BLaER1 treated with 17β-estradiol and CSF1 and Interleukin-3, amounts not matched to agents 10 nM and 100 nM (cell line): ENCODE measurements at regions not wholly inside any gene's neighbourhood (a gene's known extent, or its start where the extent isn't known, plus 50 kb on each side); places are given as distances from the start of the nearest gene placed in this dataset.

ENCODE experiments used
- H3K27ac ChIP-seq, 11 experiments: shearing (Covaris generic); formaldehyde crosslinking; 2 replicates each; pipeline ENCODE4 v1.8.1; 2022
- H3K27me3 ChIP-seq, 11 experiments: shearing (Covaris generic); formaldehyde crosslinking; 2 replicates each; pipeline ENCODE4 v1.8.1; 2022
- H3K36me3 ChIP-seq, 11 experiments: shearing (Covaris generic); formaldehyde crosslinking; 2 replicates each; pipeline ENCODE4 v1.8.1; 2022
- H3K4me1 ChIP-seq, 10 experiments: shearing (Covaris generic); formaldehyde crosslinking; 2 replicates each; pipeline ENCODE4 v1.8.1; 2022
- H3K4me2 ChIP-seq, 11 experiments: shearing (Covaris generic); formaldehyde crosslinking; 2 replicates each; pipeline ENCODE4 v1.8.1; 2022
- H3K4me3 ChIP-seq, 10 experiments: shearing (Covaris generic); formaldehyde crosslinking; 2 replicates each; pipeline ENCODE4 v1.8.1; 2022
- H3K9ac ChIP-seq, 11 experiments: shearing (Covaris generic); formaldehyde crosslinking; 2 replicates each; pipeline ENCODE4 v1.8.1; 2022
- H3K9me3 ChIP-seq, 11 experiments: shearing (Covaris generic); formaldehyde crosslinking; replicated peaks in 1 of 11; 2 replicates each; pipeline ENCODE4 v1.8.1; 2022
- H4K20me1 ChIP-seq, 11 experiments: shearing (Covaris generic); formaldehyde crosslinking; 2 replicates each; pipeline ENCODE4 v1.8.1; 2022
- Cebpa-rat ChIP-seq, 11 experiments: shearing (Covaris generic); IDR thresholded peaks; 2 replicates each; pipeline ENCODE4 v1.8.1; 2022

DNA sequence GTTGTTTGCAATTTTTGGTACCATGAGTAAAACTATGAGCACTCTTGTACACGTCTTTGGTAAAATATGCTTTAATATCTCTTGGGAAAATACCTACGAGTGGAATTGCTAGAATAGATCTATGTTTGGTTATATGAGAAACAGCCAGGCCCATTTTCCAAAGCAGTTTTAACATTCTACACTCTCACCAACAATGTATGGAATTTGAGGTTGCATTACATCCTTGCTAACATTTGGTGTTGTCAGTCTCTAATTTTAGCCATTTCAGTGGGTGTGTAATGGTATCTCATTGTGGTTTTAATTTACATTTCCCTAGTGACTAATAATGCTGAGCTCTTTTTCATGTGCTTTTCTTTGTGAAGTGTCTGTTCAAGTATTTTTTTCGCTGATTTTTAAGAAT lies 118.9 kb upstream of the TCF4 start:
- no peaks in the 10 kb centered on the region for H4K20me1 ChIP-seq
- H3K4me3 ChIP-seq: no peak overlapping the region
- H3K9me3 ChIP-seq: peaks cover 12 to 44% (median 24%) of the 10 kb centered on the region in 11 experiments
- 0 out of 20 replicates have a peak, but pooled peaks cover 0 to 4% (median 0%) of the 10 kb centered on the region in 10 experiments for H3K4me1 ChIP-seq
- no peak for TF ChIP-seq Cebpa-rat (IDR thresholded peaks at IDR 0.05)
- H3K27me3 ChIP-seq: no peaks in the 10 kb centered on the region
- H3K4me2 ChIP-seq: no peak overlapping the region
- H3K9ac ChIP-seq: no peak overlapping the region
- no peaks in the 10 kb centered on the region for H3K36me3 ChIP-seq
- no peak overlapping the region for H3K27ac ChIP-seq

DNA sequence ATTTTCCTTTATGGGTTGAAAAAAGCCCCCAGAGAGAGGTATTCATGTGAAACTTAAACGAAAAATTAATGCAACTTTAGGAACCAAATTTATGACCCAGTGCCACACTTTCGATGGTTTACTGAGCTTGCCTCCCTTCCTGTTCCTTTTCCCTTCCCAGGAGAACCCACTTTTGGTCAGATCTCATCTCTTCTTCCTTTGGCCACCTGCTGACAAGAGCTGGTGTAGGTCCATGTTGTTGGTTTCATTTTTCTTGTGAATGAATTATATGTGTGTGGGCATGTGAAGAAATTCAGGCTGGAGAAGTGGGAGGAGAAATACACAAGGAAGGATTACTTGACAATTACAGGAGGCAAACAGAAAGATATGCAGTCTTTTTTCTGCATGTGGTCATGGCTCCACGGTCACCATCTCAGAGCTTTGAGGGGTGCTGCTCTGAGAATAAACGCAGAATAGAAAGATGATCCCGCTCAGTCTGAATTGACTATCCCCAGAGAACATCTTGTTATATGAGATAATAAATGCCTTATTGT lies 111.3 kb upstream of the TCF4 start:
- Histone ChIP-seq H3K4me1 (peaks cover 5 to 31% (median 21%) of the 10 kb centered on the region in 10 experiments; a peak in 19 of 20 replicates), H4K20me1 (no peaks in the 10 kb centered on the region), H3K4me2 (peak overlapping the region; percentile 6 to 79 (median 62); a peak in 21 of 22 replicates), H3K9me3 (peaks cover 10 to 37% (median 21%) of the 10 kb centered on the region in 11 experiments; a peak in 19 of 22 replicates), H3K27me3 (no peaks in the 10 kb centered on the region), H3K36me3 (no peaks in the 10 kb centered on the region), H3K9ac (no peak overlapping the region), H3K27ac (peak overlapping the region in 1 of 11 experiments; percentile 7; a peak in 1 of 22 replicates), H3K4me3 (peak overlapping the region in 2 of 10 experiments; percentile 23 to 31; a peak in 2 of 20 replicates)
- TF ChIP-seq Cebpa-rat (IDR thresholded peaks at IDR 0.05): no peak

DNA sequence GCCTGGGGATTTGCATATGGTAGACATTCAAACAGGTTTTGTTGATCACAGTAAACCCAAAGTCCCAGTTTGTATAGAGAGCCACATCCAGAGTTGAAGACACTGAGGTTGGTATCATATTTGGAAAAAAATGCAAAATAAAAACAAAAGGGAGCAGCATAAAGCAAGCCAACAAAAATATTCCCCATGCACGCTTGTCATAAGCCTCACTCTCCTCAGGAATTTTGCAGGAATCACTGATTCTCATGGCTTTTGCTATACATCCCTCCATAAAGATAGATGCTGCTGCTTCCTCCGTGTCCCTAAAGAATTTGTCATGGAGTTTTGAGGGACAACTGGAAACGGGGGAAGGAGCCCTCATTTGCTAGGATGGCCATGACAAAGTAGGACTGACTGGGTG lies 108.8 kb upstream of the TCF4 start:
- Histone ChIP-seq H3K9me3 (peaks cover 4 to 38% (median 20%) of the 10 kb centered on the region in 11 experiments; a peak in 19 of 22 replicates), H3K27ac (no peak overlapping the region), H3K4me3 (no peak overlapping the region), H4K20me1 (no peaks in the 10 kb centered on the region), H3K36me3 (no peaks in the 10 kb centered on the region), H3K27me3 (no peaks in the 10 kb centered on the region), H3K4me1 (peaks cover 5 to 39% (median 24%) of the 10 kb centered on the region in 10 experiments; a peak in 19 of 20 replicates), H3K9ac (no peak overlapping the region), H3K4me2 (no peak overlapping the region)
- TF ChIP-seq Cebpa-rat (IDR thresholded peaks at IDR 0.05): no peak

DNA sequence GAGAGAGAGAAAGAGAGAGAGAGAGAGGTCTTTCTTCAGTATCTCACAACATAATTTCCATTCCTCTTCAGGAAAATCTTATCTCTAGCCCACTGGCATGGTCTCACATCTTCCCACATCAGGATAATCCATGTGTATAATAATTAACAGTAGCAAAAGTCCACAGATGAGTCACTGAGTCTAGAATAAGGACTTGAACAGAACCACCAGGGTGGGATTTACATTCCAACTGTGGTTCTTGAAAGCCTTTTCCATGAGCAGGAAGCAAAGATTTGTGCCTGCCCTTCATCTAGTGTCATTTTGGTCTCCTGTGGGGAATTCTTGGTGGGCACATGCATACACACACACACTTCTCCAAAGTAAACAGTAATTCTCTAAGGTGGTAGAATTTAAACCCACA lies 107.1 kb upstream of the TCF4 start:
- no peak overlapping the region for H3K4me3 ChIP-seq
- no peaks in the 10 kb centered on the region for H4K20me1 ChIP-seq
- peaks cover 5 to 45% (median 23%) of the 10 kb centered on the region in 10 experiments; a peak in 19 of 20 replicates for H3K4me1 ChIP-seq
- H3K36me3 ChIP-seq: no peaks in the 10 kb centered on the region
- TF ChIP-seq Cebpa-rat (IDR thresholded peaks at IDR 0.05): no peak
- no peak overlapping the region for H3K4me2 ChIP-seq
- H3K27ac ChIP-seq: no peak overlapping the region
- no peak overlapping the region for H3K9ac ChIP-seq
- no peaks in the 10 kb centered on the region for H3K27me3 ChIP-seq
- H3K9me3 ChIP-seq: peaks cover 0 to 34% (median 16%) of the 10 kb centered on the region in 11 experiments; a peak in 18 of 22 replicates

DNA sequence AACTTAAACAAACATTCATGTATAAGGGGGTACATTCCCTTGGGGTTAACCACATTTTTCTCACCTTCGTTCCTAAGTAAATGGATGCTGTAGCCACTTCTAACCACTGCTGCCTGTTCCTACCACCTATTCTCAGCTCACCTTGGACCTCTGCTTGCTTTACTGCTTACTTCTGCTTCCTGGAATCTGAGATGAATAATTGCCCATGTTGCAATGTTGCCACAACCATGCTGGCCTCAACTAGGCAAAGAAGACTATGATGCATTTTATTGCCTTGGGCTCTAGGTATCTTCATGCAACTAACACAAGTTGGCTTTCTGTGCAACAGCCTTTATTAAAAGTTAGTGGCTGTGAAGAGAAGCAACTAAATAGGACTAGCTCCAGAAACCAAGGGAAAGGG lies 106.3 kb upstream of the TCF4 start:
- Histone ChIP-seq H3K9me3 (peaks cover 0 to 42% (median 22%) of the 10 kb centered on the region in 11 experiments; a peak in 18 of 22 replicates), H4K20me1 (no peaks in the 10 kb centered on the region), H3K4me1 (peaks cover 5 to 37% (median 17%) of the 10 kb centered on the region in 10 experiments; a peak in 19 of 20 replicates), H3K4me2 (no peak overlapping the region), H3K27me3 (no peaks in the 10 kb centered on the region), H3K36me3 (no peaks in the 10 kb centered on the region), H3K4me3 (no peak overlapping the region), H3K9ac (no peak overlapping the region), H3K27ac (no peak overlapping the region)
- no peak for TF ChIP-seq Cebpa-rat (IDR thresholded peaks at IDR 0.05)

DNA sequence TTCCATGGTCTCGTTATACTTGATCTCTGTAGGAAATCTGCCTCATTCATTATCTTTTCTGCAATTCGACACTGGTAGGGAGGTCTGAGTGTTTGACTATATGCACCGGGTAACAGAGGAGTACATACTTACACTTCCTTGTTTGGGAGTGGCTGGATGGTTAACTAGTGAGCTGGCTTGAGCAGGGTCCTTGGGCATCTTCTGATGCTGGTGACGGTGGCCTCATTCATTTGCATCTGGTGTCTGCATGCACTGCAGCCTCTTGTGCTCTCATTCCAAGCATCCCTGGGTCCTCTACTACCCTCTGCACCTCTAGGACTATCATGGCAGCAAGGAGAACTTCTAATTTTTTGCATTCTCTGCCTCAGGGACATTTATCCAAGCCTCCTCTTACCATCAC lies 100.0 kb upstream of the TCF4 start:
- H3K36me3 ChIP-seq: no peaks in the 10 kb centered on the region; a peak in 1 of 22 replicates
- no peaks in the 10 kb centered on the region for H4K20me1 ChIP-seq
- H3K4me3 ChIP-seq: no peak overlapping the region
- H3K27me3 ChIP-seq: no peaks in the 10 kb centered on the region
- H3K9me3 ChIP-seq: peaks cover 0 to 51% (median 25%) of the 10 kb centered on the region in 11 experiments; a peak in 17 of 22 replicates
- H3K9ac ChIP-seq: no peak overlapping the region
- H3K4me2 ChIP-seq: peak overlapping the region in 5 of 11 experiments; percentile 43 to 69 (median 61); a peak in 8 of 22 replicates
- peaks cover 0 to 61% (median 26%) of the 10 kb centered on the region in 10 experiments; a peak in 13 of 20 replicates for H3K4me1 ChIP-seq
- H3K27ac ChIP-seq: no peak overlapping the region
- TF ChIP-seq Cebpa-rat (IDR thresholded peaks at IDR 0.05): no peak

DNA sequence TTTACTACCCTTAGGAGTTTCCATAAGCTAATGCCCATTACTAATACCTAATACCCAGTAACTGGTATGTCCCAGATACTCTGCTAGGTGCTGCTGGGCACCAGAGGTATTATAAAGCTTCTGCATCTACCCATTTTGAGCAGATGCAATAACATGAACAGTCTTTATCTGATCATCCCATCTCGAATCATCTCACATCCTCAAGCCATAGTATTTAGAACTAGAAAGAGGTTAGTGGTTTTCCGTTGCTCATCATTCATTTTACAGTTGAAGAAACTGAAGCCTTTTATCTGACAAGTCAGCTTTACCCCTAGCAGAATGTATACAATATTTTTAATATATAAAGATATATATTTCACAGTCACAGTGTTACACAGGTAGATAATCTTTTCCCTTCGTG lies 99.1 kb upstream of the TCF4 start:
- peaks cover 0 to 55% (median 24%) of the 10 kb centered on the region in 10 experiments; a peak in 13 of 20 replicates for H3K4me1 ChIP-seq
- peaks cover 0 to 47% (median 23%) of the 10 kb centered on the region in 11 experiments; a peak in 16 of 22 replicates for H3K9me3 ChIP-seq
- H3K36me3 ChIP-seq: no peaks in the 10 kb centered on the region; a peak in 1 of 22 replicates
- no peak overlapping the region for H3K9ac ChIP-seq
- peak overlapping the region in 8 of 11 experiments; percentile 8 to 69 (median 50); a peak in 13 of 22 replicates for H3K4me2 ChIP-seq
- no peaks in the 10 kb centered on the region for H3K27me3 ChIP-seq
- no peak overlapping the region for H3K4me3 ChIP-seq
- no peak overlapping the region for H3K27ac ChIP-seq
- H4K20me1 ChIP-seq: no peaks in the 10 kb centered on the region
- no peak for TF ChIP-seq Cebpa-rat (IDR thresholded peaks at IDR 0.05)

DNA sequence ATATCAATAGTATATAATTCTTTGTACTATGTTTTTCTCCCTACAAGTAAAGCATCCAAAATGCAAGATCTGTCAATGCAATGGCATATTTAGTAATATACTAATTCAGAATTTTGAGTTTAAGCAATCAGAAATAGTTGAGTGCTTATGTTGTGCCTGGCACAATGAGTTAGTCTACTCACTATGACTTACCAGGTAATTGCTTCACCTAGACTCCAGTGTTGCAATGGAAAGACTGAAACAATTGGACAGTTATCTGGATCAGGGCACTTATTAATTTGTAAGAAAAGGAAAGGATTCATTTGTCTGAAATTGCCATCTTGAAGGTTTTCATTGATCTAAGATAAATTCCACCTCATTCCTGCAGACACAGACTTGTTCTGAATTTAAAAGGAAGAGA lies 97.6 kb upstream of the TCF4 start:
- Histone ChIP-seq H3K9me3 (peaks cover 0 to 39% (median 18%) of the 10 kb centered on the region in 11 experiments; a peak in 16 of 22 replicates), H3K4me3 (no peak overlapping the region), H3K27me3 (no peaks in the 10 kb centered on the region), H3K4me2 (0 out of 22 replicates have a peak overlapping the region, but pooled peaks of 1 of the 11 experiments have one; percentile 69), H3K36me3 (no peaks in the 10 kb centered on the region; a peak in 1 of 22 replicates), H3K27ac (no peak overlapping the region), H3K4me1 (peaks cover 0 to 44% (median 22%) of the 10 kb centered on the region in 10 experiments; a peak in 13 of 20 replicates), H3K9ac (no peak overlapping the region), H4K20me1 (no peaks in the 10 kb centered on the region)
- TF ChIP-seq Cebpa-rat (IDR thresholded peaks at IDR 0.05): no peak

DNA sequence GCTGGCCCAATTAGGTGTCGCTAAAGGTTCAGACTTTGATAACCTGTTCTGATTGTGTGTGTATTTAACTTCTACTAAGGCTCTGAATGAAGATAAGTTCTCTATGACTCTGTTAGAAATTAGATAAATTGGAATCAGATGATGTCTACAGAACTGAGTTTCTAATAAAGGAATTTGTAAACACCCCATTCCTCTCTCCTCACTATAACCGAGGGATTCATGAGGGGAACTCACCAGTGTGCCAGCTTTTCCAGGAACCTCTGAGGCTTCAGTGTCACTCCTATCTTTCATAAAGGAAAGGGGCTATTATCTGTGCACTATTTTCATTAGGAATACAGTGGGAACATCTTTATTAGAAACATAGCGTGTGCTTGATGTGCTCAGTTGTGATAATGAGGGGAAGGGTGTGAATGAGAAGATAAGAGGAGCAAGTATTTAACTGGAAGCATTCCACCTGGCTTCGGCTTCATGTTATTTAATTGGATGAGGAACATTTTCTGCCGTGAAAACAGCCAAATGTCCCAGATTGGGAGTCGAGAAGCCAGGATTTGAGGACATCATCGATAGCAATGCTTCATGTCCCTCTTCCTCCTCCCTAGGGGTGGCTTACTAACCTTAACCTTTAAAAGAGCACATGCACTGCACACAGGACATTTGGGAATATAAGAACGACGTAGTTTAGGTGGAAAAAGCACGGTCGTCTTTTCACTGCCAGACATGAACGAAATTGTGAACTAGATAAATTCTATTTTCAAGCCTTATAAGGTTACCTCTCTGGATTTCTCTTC lies 84.8 kb upstream of the TCF4 start:
- peaks cover 0 to 9% (median 0%) of the 10 kb centered on the region in 10 experiments; a peak in 6 of 20 replicates for H3K4me1 ChIP-seq
- H3K9me3 ChIP-seq: peaks cover 15 to 30% (median 22%) of the 10 kb centered on the region in 11 experiments
- H3K9ac ChIP-seq: no peak overlapping the region
- no peak overlapping the region for H3K4me3 ChIP-seq
- TF ChIP-seq Cebpa-rat (IDR thresholded peaks at IDR 0.05): no peak
- no peaks in the 10 kb centered on the region for H3K36me3 ChIP-seq
- no peak overlapping the region for H3K27ac ChIP-seq
- H3K27me3 ChIP-seq: no peaks in the 10 kb centered on the region
- no peaks in the 10 kb centered on the region for H4K20me1 ChIP-seq
- no peak overlapping the region for H3K4me2 ChIP-seq
